ENCODE measurements at regions not wholly inside any gene's neighbourhood (a gene's known extent, or its start where the extent isn't known, plus 50 kb on each side); places are given as distances from the start of the nearest gene placed in this dataset.

DNA sequence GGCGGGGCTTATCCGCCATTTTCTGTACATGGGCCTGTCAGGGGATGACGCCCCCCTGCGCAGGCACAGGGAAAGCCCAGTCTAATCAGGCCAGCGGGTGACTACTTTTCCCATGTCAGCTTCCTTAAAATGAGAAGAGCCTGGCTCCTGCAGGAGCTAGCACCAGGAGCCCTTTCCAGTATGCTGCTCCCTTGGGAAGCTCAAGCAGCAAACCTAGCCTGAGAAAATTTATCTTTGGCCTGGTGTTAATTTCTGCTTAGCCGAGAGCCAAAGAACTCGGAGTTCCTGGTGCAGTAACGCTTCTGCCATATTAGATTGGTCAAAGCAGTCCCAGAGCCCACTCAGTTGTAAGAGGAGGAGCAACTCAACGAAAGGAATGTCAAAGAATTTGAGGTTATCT lies 239.0 kb upstream of the PHYHIPL start:
- no peaks in the 10 kb centered on the region for H3K27me3 Mint-ChIP-seq (ENCODE audit: insufficient read depth, unreplicated experiment)
- H3K36me3 Mint-ChIP-seq (ENCODE audit: insufficient read depth, unreplicated experiment): peaks cover 6% of the 10 kb centered on the region
- H3K27ac Mint-ChIP-seq (ENCODE audit: low read depth, unreplicated experiment): no peak overlapping the region
- DNase-seq (ENCODE audit: unreplicated experiment): no peak
- H3K4me3 Mint-ChIP-seq (ENCODE audit: unreplicated experiment): no peak overlapping the region
- peaks cover 7% of the 10 kb centered on the region for H3K9me3 Mint-ChIP-seq (ENCODE audit: unreplicated experiment)
- POLR2A ChIA-PET: interaction anchor here (0.6 kb wide), 1 partner anchor 64 kb away, joined by 4 read pairs; no protein-coding TSS in a partner anchor
- intact Hi-C loops (cut with micrococcal nuclease): no loop called here
- H3K4me1 Mint-ChIP-seq (ENCODE audit: insufficient read depth, unreplicated experiment): peaks cover under 1% of the 10 kb centered on the region
- TF ChIP-seq CTCF (IDR thresholded peaks at IDR 0.05; ENCODE audit: unreplicated experiment): no peak
- no TSS peak for BruUV-seq (replicated peaks)
- CTCF ChIA-PET: interaction anchor here (0.5 to 3.2 kb wide), 4 partner anchors 14 to 1229 kb away, joined by 3 to 21 read pairs (median 4); no protein-coding TSS in a partner anchor

GRCh38 chr10:58942724-58943123 lies 233.7 kb upstream of the PHYHIPL start:
- H3K36me3 Mint-ChIP-seq (ENCODE audit: insufficient read depth, unreplicated experiment): peaks cover 6% of the 10 kb centered on the region
- peaks cover 13% of the 10 kb centered on the region for H3K4me1 Mint-ChIP-seq (ENCODE audit: insufficient read depth, unreplicated experiment)
- no TSS peak for BruUV-seq (replicated peaks)

DNA sequence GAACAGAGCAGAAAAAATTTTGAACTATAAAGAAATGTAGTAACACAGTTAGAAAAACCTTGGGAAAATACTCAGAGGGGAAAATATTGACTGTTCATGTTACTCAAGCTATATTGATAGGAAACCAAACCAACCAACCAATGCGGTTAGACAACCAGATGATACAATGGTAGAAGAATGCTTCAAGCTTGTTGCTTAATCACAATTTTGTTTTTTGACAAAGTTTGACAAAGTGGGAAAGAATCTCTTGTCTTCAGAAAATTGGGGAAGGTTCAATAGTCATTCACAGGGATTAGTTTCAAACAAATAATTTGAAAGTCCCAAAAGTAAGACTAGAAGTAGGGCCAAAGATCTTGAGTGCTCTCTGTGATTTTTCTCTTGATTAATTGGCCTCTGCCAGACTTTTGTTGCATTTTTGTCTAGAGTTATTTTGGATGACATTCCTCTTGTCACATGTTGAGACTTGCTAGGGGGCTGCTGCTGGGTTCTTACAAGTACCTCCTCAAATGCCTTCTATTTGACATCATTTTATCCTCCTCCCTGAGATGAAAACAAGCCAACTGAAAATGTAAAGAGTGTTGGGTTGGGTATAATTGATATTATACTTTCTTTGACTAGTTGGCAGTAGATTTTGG lies 233.1 kb upstream of the PHYHIPL start:
- Mint-ChIP-seq H3K4me1 (ENCODE audit: insufficient read depth, unreplicated experiment) (peaks cover 13% of the 10 kb centered on the region), H3K4me3 (ENCODE audit: unreplicated experiment) (no peak overlapping the region), H3K27ac (ENCODE audit: low read depth, unreplicated experiment) (no peak overlapping the region), H3K9me3 (ENCODE audit: unreplicated experiment) (peaks cover 7% of the 10 kb centered on the region), H3K27me3 (ENCODE audit: insufficient read depth, unreplicated experiment) (no peaks in the 10 kb centered on the region), H3K36me3 (ENCODE audit: insufficient read depth, unreplicated experiment) (peaks cover 6% of the 10 kb centered on the region)
- no TSS peak for BruUV-seq (replicated peaks)
- intact Hi-C loops (cut with micrococcal nuclease): no loop called here
- CTCF ChIA-PET: no interaction called here
- DNase-seq (ENCODE audit: unreplicated experiment): peak; percentile 23
- TF ChIP-seq CTCF (IDR thresholded peaks at IDR 0.05; ENCODE audit: unreplicated experiment): no peak
- POLR2A ChIA-PET: no interaction called here

More at GRCh38 chr10:58942724-58943123, 233.7 kb upstream of the PHYHIPL start:
- POLR2A ChIA-PET: no interaction called here
- H3K27me3 Mint-ChIP-seq (ENCODE audit: insufficient read depth, unreplicated experiment): no peaks in the 10 kb centered on the region
- H3K4me3 Mint-ChIP-seq (ENCODE audit: unreplicated experiment): no peak overlapping the region
- CTCF ChIA-PET: interaction anchor here (0.6 kb wide), 1 partner anchor 9 kb away, joined by 4 read pairs; no protein-coding TSS in a partner anchor
- H3K27ac Mint-ChIP-seq (ENCODE audit: low read depth, unreplicated experiment): no peak overlapping the region
- no peak for DNase-seq (ENCODE audit: unreplicated experiment)
- H3K9me3 Mint-ChIP-seq (ENCODE audit: unreplicated experiment): peaks cover 7% of the 10 kb centered on the region
- intact Hi-C loops (cut with micrococcal nuclease): no loop called here
- no peak for TF ChIP-seq CTCF (IDR thresholded peaks at IDR 0.05; ENCODE audit: unreplicated experiment)

GRCh38 chr10:58943960-58944359 lies 232.5 kb upstream of the PHYHIPL start:
- no TSS peak for BruUV-seq (replicated peaks)

More at GRCh38 chr10:58943960-58944359, 232.5 kb upstream of the PHYHIPL start:
- intact Hi-C loops (cut with micrococcal nuclease): no loop called here
- CTCF ChIA-PET: no interaction called here
- Mint-ChIP-seq H3K36me3 (ENCODE audit: insufficient read depth, unreplicated experiment) (peaks cover 6% of the 10 kb centered on the region), H3K27me3 (ENCODE audit: insufficient read depth, unreplicated experiment) (no peaks in the 10 kb centered on the region), H3K4me3 (ENCODE audit: unreplicated experiment) (no peak overlapping the region), H3K4me1 (ENCODE audit: insufficient read depth, unreplicated experiment) (peaks cover 13% of the 10 kb centered on the region), H3K27ac (ENCODE audit: low read depth, unreplicated experiment) (no peak overlapping the region), H3K9me3 (ENCODE audit: unreplicated experiment) (peaks cover 7% of the 10 kb centered on the region)
- POLR2A ChIA-PET: no interaction called here
- no peak for TF ChIP-seq CTCF (IDR thresholded peaks at IDR 0.05; ENCODE audit: unreplicated experiment)
- no peak for DNase-seq (ENCODE audit: unreplicated experiment)
